ENCODE measurements at regions not wholly inside any gene's neighbourhood (a gene's known extent, or its start where the extent isn't known, plus 50 kb on each side); places are given as distances from the start of the nearest gene placed in this dataset.

DNA sequence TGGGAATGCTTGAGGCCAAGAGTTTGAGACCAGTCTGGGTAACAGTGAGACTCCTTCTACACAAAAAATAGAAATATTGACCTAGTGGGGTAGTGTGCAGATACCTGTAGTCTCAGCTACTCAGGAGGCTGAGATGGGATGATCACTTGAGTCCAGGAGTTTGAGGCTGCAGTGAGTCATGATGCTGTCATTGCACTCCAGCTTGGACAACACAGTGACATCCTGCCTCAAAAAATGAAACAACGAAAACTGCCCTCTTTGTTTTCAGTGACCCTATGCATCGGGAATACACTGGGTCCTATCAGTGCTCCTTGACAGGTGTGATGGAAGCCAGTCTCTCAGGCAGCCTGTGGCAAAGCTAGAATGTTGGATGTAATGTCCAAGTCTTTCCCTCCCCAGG is 311.5 kb upstream of the OR4E1 start:
- intact Hi-C loops (cut with DNase I), result no loop called here
- no peak for DNase-seq
- no peak for ATAC-seq (ENCODE audit: poor library complexity)

- DNase-seq (no peak), ATAC-seq (ENCODE audit: poor library complexity) (no peak)
- intact Hi-C loops (cut with DNase I), result no loop called here
Measured at GRCh38 chr14:21978999-21979314, 305.3 kb upstream of the OR4E1 start.

- intact Hi-C loops (cut with DNase I), result no loop called here
- ATAC-seq (ENCODE audit: poor library complexity), result no peak
Measured at GRCh38 chr14:21978184-21978998, 304.8 kb upstream of the OR4E1 start.

DNA sequence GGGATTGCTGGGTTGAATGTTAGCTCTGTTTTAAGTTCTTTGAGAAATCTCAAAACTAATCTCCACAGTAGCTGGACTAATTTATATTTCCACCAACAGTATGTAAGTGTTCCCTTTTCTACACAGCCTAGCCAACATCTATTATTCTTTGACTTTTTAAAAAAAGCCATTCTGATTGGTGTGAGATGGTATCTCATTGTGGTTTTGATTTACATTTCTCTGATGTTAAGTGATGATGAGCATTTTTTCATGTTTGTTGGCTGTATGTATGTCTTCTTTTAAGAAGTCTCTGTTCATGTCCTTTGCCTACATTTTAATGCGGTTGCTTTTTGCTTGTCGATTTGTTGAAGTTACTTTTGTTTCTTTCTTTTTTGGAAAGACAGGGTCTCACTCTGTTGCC is 301.1 kb upstream of the OR4E1 start:
- intact Hi-C loops (cut with DNase I), result no loop called here
- no peak for DNase-seq
- no peak for ATAC-seq (ENCODE audit: poor library complexity)

More at GRCh38 chr14:21978184-21978998, 304.8 kb upstream of the OR4E1 start:
- DNase-seq, result peak; percentile 46

- intact Hi-C loops (cut with DNase I), result no loop called here
- ATAC-seq (ENCODE audit: poor library complexity) (no peak), DNase-seq (no peak)
Measured at GRCh38 chr14:21965042-21965441, 291.4 kb upstream of the OR4E1 start.

DNA sequence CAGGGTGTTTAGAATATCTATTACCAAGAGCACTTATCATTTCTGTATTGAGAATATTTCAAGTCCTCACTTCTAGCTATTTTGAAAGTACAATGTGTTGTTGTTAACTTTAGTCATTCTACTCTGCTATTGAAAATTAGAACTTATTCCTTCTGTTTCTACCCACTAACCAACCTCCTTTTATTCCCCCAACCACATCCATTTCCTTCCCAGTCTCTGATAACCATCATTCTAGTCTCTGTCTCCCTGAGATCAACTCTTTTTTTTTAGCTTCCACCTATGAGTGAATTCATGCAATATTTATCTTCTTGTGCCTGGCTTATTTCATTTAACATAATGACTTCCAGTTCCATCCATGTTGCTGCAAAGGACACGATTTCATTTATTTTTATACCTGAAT is 290.6 kb upstream of the OR4E1 start:
- intact Hi-C loops (cut with DNase I), result no loop called here
- no peak for ATAC-seq (ENCODE audit: poor library complexity)

DNA sequence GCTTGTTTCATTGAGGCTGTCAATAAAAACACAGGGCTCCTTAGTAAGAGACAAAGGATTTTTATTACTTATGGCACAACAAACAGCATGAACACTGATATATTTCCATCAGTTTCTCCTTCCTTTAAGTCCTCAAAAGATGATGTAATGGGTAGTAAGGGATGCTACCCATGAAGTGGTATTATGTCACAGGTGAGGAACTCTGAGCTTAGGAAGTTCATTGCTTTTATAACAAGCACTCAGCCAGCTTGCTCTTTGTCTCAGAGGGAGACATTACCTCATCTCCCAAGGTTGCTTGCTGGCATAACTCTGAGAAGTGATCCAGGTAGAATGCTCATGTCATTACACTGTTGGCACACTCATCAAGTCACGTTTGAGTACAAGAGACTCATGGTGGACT is 287.0 kb upstream of the OR4E1 start:
- no peak for ATAC-seq (ENCODE audit: poor library complexity)
- DNase-seq, result no peak
- intact Hi-C loops (cut with DNase I), result no loop called here

More for the DNA sequence above, 290.6 kb upstream of the OR4E1 start:
- DNase-seq, result no peak

DNA sequence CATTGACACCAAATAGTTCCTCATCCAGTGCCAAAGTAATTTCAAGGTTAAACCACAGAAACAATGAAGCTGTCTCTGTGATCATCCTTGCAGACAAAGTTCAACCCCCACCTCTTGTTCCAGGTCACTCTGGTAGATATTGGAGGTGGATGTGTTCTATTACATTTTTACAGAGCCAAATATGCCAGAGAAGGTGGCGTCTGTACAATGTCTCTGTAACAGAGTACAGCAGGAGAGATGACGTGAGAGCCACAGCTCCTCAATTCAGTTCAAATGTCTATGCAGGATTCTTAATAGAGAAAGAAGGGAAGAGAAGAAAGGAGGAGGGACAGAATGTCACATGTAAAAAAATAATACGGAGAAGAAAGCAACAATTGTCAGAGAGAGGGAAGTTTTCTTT is 268.3 kb upstream of the OR4E1 start:
- intact Hi-C loops (cut with DNase I), result no loop called here
- no peak for ATAC-seq (ENCODE audit: poor library complexity)
- DNase-seq, result no peak

GRCh38 chr14:21940887-21941856 is 267.6 kb upstream of the OR4E1 start:
- intact Hi-C loops (cut with DNase I), result no loop called here
- no peak for ATAC-seq (ENCODE audit: poor library complexity)
- no peak for DNase-seq

- ATAC-seq (ENCODE audit: poor library complexity), result no peak
- DNase-seq, result no peak
- intact Hi-C loops (cut with DNase I), result no loop called here
Measured at GRCh38 chr14:21939836-21940235, 266.2 kb upstream of the OR4E1 start.

DNA sequence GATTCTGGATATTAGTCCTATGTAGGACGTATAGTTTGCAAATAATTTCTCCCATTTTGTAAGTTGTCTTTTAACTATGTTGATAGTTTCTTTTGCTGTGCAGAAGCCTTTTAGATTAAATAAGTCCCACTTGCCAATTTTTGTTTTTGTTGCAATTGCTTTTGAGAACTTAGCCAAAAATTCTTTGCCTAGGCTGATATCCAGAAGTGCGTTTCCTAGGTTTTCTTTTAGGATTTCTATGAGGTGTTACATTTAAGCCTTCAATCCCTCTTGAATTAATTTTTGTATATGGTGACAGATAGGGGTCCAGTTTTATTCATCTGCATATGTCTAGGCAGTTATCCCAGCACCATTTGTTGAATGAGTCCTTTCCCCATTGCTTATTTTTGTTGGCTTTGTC is 264.4 kb upstream of the OR4E1 start:
- ATAC-seq (ENCODE audit: poor library complexity), result no peak
- DNase-seq, result no peak
- intact Hi-C loops (cut with DNase I), result no loop called here

- DNase-seq (no peak), ATAC-seq (ENCODE audit: poor library complexity) (no peak)
- intact Hi-C loops (cut with DNase I), result no loop called here
Measured at GRCh38 chr14:21933681-21934080, 260.1 kb upstream of the OR4E1 start.

DNA sequence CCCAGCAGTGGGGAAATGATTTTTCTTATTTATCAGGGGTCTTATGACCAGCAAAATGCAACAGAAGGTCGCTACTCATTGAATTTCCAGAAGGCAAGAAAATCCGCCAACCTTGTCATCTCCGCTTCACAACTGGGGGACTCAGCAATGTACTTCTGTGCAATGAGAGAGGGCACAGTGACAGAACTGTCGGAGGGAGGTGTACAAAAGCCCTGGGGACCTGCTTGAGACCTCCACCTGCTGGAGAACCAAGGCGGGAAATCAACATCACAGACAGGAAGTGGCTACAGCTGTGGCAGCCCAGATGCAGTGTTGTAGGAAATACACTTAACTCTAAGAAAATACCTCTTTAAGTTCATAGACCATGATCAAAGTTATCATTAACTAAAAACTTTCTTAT is 250.9 kb upstream of the OR4E1 start:
- intact Hi-C loops (cut with DNase I), result no loop called here
- no peak for DNase-seq
- no peak for ATAC-seq (ENCODE audit: poor library complexity)

GRCh38 chr14:21923820-21924219 is 250.2 kb upstream of the OR4E1 start:
- intact Hi-C loops (cut with DNase I), result no loop called here
- no peak for ATAC-seq (ENCODE audit: poor library complexity)

GRCh38 chr14:21921453-21921852 is 247.8 kb upstream of the OR4E1 start:
- DNase-seq (no peak), ATAC-seq (ENCODE audit: poor library complexity) (no peak)
- intact Hi-C loops (cut with DNase I), result no loop called here

More at GRCh38 chr14:21923820-21924219, 250.2 kb upstream of the OR4E1 start:
- DNase-seq, result no peak

DNA sequence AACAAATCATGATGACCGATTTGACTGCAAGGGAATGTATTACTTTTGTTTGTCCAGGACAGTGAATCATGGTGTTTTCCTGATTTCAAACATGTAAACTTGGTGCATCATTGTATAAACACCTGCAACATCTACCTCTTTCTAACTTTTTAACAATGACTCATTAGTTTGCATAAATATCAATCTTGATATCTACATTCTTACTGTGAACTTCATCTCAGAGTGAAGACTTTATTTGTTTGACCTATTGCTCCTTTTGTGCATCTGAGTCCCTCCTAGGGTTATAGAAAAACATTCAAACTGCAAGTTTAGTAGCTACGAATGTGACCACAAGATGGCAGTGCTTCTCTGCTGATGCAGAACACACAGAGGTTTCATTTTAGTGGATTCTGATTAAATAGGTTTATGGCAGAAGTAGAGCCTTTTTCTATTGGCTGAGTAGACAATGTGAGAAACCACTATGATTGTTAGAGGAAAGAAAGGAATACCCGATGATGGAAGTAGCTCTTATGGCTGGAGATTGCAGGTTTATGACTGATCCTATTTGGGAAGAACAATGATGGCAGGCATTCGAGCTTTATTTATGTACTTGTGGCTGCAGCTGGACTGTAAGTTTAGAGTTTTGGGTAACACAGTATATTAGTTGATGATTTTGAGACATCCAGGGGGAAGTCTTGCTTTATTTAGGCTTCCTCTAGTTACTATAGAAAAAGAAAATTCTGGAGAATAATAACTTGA is 244.2 kb upstream of the OR4E1 start:
- DNase-seq, result no peak
- intact Hi-C loops (cut with DNase I), result no loop called here
- ATAC-seq (ENCODE audit: poor library complexity), result peak; percentile 39

- no peak for DNase-seq
- ATAC-seq (ENCODE audit: poor library complexity), result no peak
- intact Hi-C loops (cut with DNase I), result no loop called here
Measured at GRCh38 chr14:21915826-21916225, 242.2 kb upstream of the OR4E1 start.

- ATAC-seq (ENCODE audit: poor library complexity) (no peak), DNase-seq (peak; percentile 48)
- intact Hi-C loops (cut with DNase I), result no loop called here
Measured at GRCh38 chr14:21913759-21914158, 240.1 kb upstream of the OR4E1 start.

DNA sequence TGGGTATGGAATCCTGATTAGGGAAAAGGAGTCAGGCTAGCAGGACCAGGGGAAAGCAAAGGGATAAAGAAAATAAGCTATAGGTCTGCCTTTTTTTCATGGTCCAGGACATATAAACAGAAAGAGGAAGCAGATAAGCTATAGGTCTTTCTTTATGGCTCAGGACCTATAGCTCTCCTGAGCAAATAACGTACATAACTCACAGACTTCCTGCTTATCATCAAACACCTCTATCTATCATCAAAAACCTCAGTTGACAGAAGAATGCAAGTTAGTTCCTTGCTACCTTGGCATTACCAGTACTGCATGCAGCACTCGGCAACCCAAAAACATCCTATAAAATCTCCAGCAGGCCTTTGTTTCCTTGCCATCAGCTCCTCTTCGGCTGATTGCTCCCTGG is 238.7 kb upstream of the OR4E1 start:
- ATAC-seq (ENCODE audit: poor library complexity) (no peak), DNase-seq (no peak)
- intact Hi-C loops (cut with DNase I), result no loop called here
